ENCODE measurements at regions not wholly inside any gene's neighbourhood (a gene's known extent, or its start where the extent isn't known, plus 50 kb on each side); places are given as distances from the start of the nearest gene placed in this dataset.
A peak's percentile ranks its signal among the peaks of the same experiment; 100 is the strongest.

GRCh38 chr3:135766115-135766514 lies 199.4 kb upstream of the PPP2R3A start:
- no peak overlapping the region for H3K9ac ChIP-seq
- no peak overlapping the region for H3K4me2 ChIP-seq
- TF ChIP-seq Cebpa-rat (IDR thresholded peaks at IDR 0.05) = no peak
- H3K4me3 ChIP-seq = no peak overlapping the region
- peaks cover 0 to 7% (median 0%) of the 10 kb centered on the region in 10 experiments; a peak in 4 of 20 replicates for H3K4me1 ChIP-seq
- no peaks in the 10 kb centered on the region for H4K20me1 ChIP-seq
- H3K27ac ChIP-seq = no peak overlapping the region
- peaks cover 7 to 22% (median 13%) of the 10 kb centered on the region in 11 experiments; a peak in 20 of 22 replicates for H3K9me3 ChIP-seq (replicated peaks in 1 of 11)
- no peaks in the 10 kb centered on the region for H3K36me3 ChIP-seq
- no peaks in the 10 kb centered on the region for H3K27me3 ChIP-seq

GRCh38 chr3:135771760-135772159 lies 193.8 kb upstream of the PPP2R3A start:
- Histone ChIP-seq H3K9me3 (replicated peaks in 1 of 11) (peaks cover 0 to 32% (median 0%) of the 10 kb centered on the region in 11 experiments; a peak in 7 of 22 replicates), H3K4me3 (no peak overlapping the region), H3K4me2 (no peak overlapping the region), H3K4me1 (no peaks in the 10 kb centered on the region), H3K27me3 (no peaks in the 10 kb centered on the region), H3K9ac (no peak overlapping the region), H4K20me1 (no peaks in the 10 kb centered on the region), H3K36me3 (no peaks in the 10 kb centered on the region), H3K27ac (no peak overlapping the region)
- TF ChIP-seq Cebpa-rat (IDR thresholded peaks at IDR 0.05) = no peak

GRCh38 chr3:135779024-135779423 lies 186.5 kb upstream of the PPP2R3A start:
- H3K4me3 ChIP-seq = no peak overlapping the region
- no peak overlapping the region for H3K4me2 ChIP-seq
- H3K27me3 ChIP-seq = no peaks in the 10 kb centered on the region
- peaks cover 0 to 21% (median 0%) of the 10 kb centered on the region in 11 experiments; a peak in 6 of 22 replicates for H3K9me3 ChIP-seq (replicated peaks in 1 of 11)
- H3K4me1 ChIP-seq = peaks cover 0 to 5% (median 0%) of the 10 kb centered on the region in 10 experiments; a peak in 2 of 20 replicates
- no peaks in the 10 kb centered on the region for H4K20me1 ChIP-seq
- TF ChIP-seq Cebpa-rat (IDR thresholded peaks at IDR 0.05) = no peak
- no peaks in the 10 kb centered on the region for H3K36me3 ChIP-seq
- H3K27ac ChIP-seq = no peak overlapping the region
- no peak overlapping the region for H3K9ac ChIP-seq

- no peaks in the 10 kb centered on the region for H4K20me1 ChIP-seq
- no peak overlapping the region for H3K4me2 ChIP-seq
- no peak overlapping the region for H3K27ac ChIP-seq
- H3K9me3 ChIP-seq (replicated peaks in 1 of 11) = peaks cover 0 to 21% (median 0%) of the 10 kb centered on the region in 11 experiments; a peak in 6 of 22 replicates
- peaks cover 0 to 11% (median 3%) of the 10 kb centered on the region in 10 experiments; a peak in 10 of 20 replicates for H3K4me1 ChIP-seq
- no peaks in the 10 kb centered on the region for H3K27me3 ChIP-seq
- H3K4me3 ChIP-seq = no peak overlapping the region
- no peak for TF ChIP-seq Cebpa-rat (IDR thresholded peaks at IDR 0.05)
- H3K36me3 ChIP-seq = no peaks in the 10 kb centered on the region
- no peak overlapping the region for H3K9ac ChIP-seq
Observed at GRCh38 chr3:135779590-135780235, 185.8 kb upstream of the PPP2R3A start.

GRCh38 chr3:135781026-135781815 lies 184.3 kb upstream of the PPP2R3A start:
- Histone ChIP-seq H3K4me1 (peaks cover 0 to 19% (median 5%) of the 10 kb centered on the region in 10 experiments; a peak in 10 of 20 replicates), H3K27ac (no peak overlapping the region), H3K4me3 (no peak overlapping the region), H3K36me3 (no peaks in the 10 kb centered on the region), H3K9ac (no peak overlapping the region), H3K27me3 (no peaks in the 10 kb centered on the region), H3K4me2 (peak overlapping the region in 1 of 11 experiments; percentile 3; a peak in 1 of 22 replicates), H3K9me3 (replicated peaks in 1 of 11) (peaks cover 0 to 17% (median 0%) of the 10 kb centered on the region in 11 experiments; a peak in 6 of 22 replicates), H4K20me1 (no peaks in the 10 kb centered on the region)
- no peak for TF ChIP-seq Cebpa-rat (IDR thresholded peaks at IDR 0.05)

GRCh38 chr3:135784557-135784956 lies 181.0 kb upstream of the PPP2R3A start:
- H3K4me1 ChIP-seq = peaks cover 0 to 19% (median 5%) of the 10 kb centered on the region in 10 experiments; a peak in 10 of 20 replicates
- no peaks in the 10 kb centered on the region for H3K27me3 ChIP-seq
- TF ChIP-seq Cebpa-rat (IDR thresholded peaks at IDR 0.05) = no peak
- H3K4me2 ChIP-seq = peak overlapping the region in 5 of 11 experiments; percentile 27 to 60 (median 54); a peak in 8 of 22 replicates
- no peaks in the 10 kb centered on the region for H3K36me3 ChIP-seq
- H3K27ac ChIP-seq = no peak overlapping the region
- no peak overlapping the region for H3K4me3 ChIP-seq
- no peaks in the 10 kb centered on the region for H3K9me3 ChIP-seq (replicated peaks in 1 of 11)
- no peaks in the 10 kb centered on the region for H4K20me1 ChIP-seq
- H3K9ac ChIP-seq = no peak overlapping the region

- Histone ChIP-seq H3K36me3 (no peaks in the 10 kb centered on the region), H3K4me1 (peaks cover 0 to 16% (median 5%) of the 10 kb centered on the region in 10 experiments; a peak in 10 of 20 replicates), H3K27me3 (no peaks in the 10 kb centered on the region), H3K4me3 (no peak overlapping the region), H4K20me1 (no peaks in the 10 kb centered on the region), H3K4me2 (no peak overlapping the region), H3K9me3 (replicated peaks in 1 of 11) (no peaks in the 10 kb centered on the region), H3K27ac (no peak overlapping the region), H3K9ac (no peak overlapping the region)
- TF ChIP-seq Cebpa-rat (IDR thresholded peaks at IDR 0.05) = no peak
Observed at GRCh38 chr3:135788146-135788545, 177.4 kb upstream of the PPP2R3A start.

GRCh38 chr3:135788978-135789377 lies 176.6 kb upstream of the PPP2R3A start:
- Histone ChIP-seq H4K20me1 (no peaks in the 10 kb centered on the region), H3K4me2 (no peak overlapping the region), H3K4me3 (no peak overlapping the region), H3K36me3 (no peaks in the 10 kb centered on the region), H3K27me3 (no peaks in the 10 kb centered on the region), H3K4me1 (peaks cover 0 to 16% (median 5%) of the 10 kb centered on the region in 10 experiments; a peak in 10 of 20 replicates), H3K9me3 (replicated peaks in 1 of 11) (no peaks in the 10 kb centered on the region), H3K9ac (no peak overlapping the region), H3K27ac (no peak overlapping the region)
- no peak for TF ChIP-seq Cebpa-rat (IDR thresholded peaks at IDR 0.05)

- no peak overlapping the region for H3K4me2 ChIP-seq
- H3K4me3 ChIP-seq = no peak overlapping the region
- H3K27ac ChIP-seq = no peak overlapping the region
- no peaks in the 10 kb centered on the region for H4K20me1 ChIP-seq
- no peaks in the 10 kb centered on the region for H3K36me3 ChIP-seq
- no peaks in the 10 kb centered on the region for H3K27me3 ChIP-seq
- no peaks in the 10 kb centered on the region for H3K4me1 ChIP-seq
- no peaks in the 10 kb centered on the region for H3K9me3 ChIP-seq (replicated peaks in 1 of 11)
- H3K9ac ChIP-seq = no peak overlapping the region
- TF ChIP-seq Cebpa-rat (IDR thresholded peaks at IDR 0.05) = no peak
Observed at GRCh38 chr3:135792174-135792573, 173.4 kb upstream of the PPP2R3A start.
